Endodermal cell (in vitro differentiated cells): ENCODE measurements at regions not wholly inside any gene's neighbourhood (a gene's known extent, or its start where the extent isn't known, plus 50 kb on each side); places are given as distances from the start of the nearest gene placed in this dataset.

Source experiments
- DNase-seq: peaks from one replicate; pipeline ENCODE4 v3.0.0-alpha.2; 2017
- H3K27ac ChIP-seq: 2 replicates; pipeline ENCODE4 v1.5.1; 2013; ENCODE audit warnings: mild to moderate bottlenecking, low read depth, low read length, moderate library complexity
- H3K27me3 ChIP-seq: 2 replicates; pipeline ENCODE4 v1.6.1; 2013; ENCODE audit warnings: mild to moderate bottlenecking, low read length, moderate library complexity; ENCODE audit not compliant: insufficient read depth, control insufficient read depth, poor library complexity, severe bottlenecking
- H3K36me3 ChIP-seq: 2 replicates; pipeline ENCODE4 v1.7.0; 2013; ENCODE audit warnings: mild to moderate bottlenecking, low read length, moderate library complexity; ENCODE audit not compliant: control insufficient read depth, insufficient read depth
- H3K4me1 ChIP-seq: one replicate; pipeline ENCODE4 v1.7.0; 2013; ENCODE audit warnings: low read length; ENCODE audit not compliant: control insufficient read depth, insufficient read depth
- H3K4me3 ChIP-seq: 2 replicates; pipeline ENCODE4 v1.5.1; 2013; ENCODE audit warnings: mild to moderate bottlenecking, low read length, moderate library complexity
- H3K9ac ChIP-seq: 2 replicates; pipeline ENCODE4 v1.6.1; 2013; ENCODE audit warnings: mild to moderate bottlenecking, low read length, moderate library complexity; ENCODE audit not compliant: poor library complexity, severe bottlenecking; ENCODE audit errors: extremely low read depth
- H3K9me3 ChIP-seq: 2 replicates; pipeline ENCODE4 v1.6.1; 2013; ENCODE audit warnings: mild to moderate bottlenecking, low read length, moderate library complexity; ENCODE audit not compliant: control insufficient read depth
- H3K27ac Mint-ChIP-seq: 2 replicates; pipeline ENCODE4 v1.8.0; 2020; ENCODE audit warnings: mixed read lengths
- H3K27me3 Mint-ChIP-seq: 2 replicates; pipeline ENCODE4 v1.8.0; 2021; ENCODE audit warnings: mild to moderate bottlenecking, mixed read lengths; ENCODE audit not compliant: insufficient read depth
- H3K36me3 Mint-ChIP-seq: 2 replicates; pipeline ENCODE4 v1.8.0; 2020; ENCODE audit warnings: low read depth, mixed read lengths
- H3K4me1 Mint-ChIP-seq: 2 replicates; pipeline ENCODE4 v1.8.0; 2020; ENCODE audit warnings: mixed read lengths
- H3K4me3 Mint-ChIP-seq: 2 replicates; pipeline ENCODE4 v1.8.0; 2020; ENCODE audit warnings: mild to moderate bottlenecking, moderate library complexity, mixed read lengths
- H3K9me3 Mint-ChIP-seq: 2 replicates; pipeline ENCODE4 v1.8.0; 2020; ENCODE audit warnings: mild to moderate bottlenecking, mixed read lengths
- CTCF ChIP-seq: fragments of 200-600 bp; sonication (generic); conservative IDR thresholded peaks from 2 replicates; pipeline ENCODE4 v1.5.0; 2021; ENCODE audit warnings: antibody characterized with exemption, mild to moderate bottlenecking
- WGBS, 2 experiments: methylation state at CpG; one replicate each; pipeline versions ENCODE4 v1.1.5 to v1.1.7; 2013; ENCODE audit warnings: missing lambda C conversion rate in 2 of 2, mixed read lengths in 1 of 2; ENCODE audit not compliant: insufficient coverage in 1 of 2, insufficient read length in 1 of 2; 5-methylcytosine and 5-hydroxymethylcytosine counted together

GRCh38 chr1:191498318-191498717 lies 659.9 kb upstream of the RGS18 start:
- Mint-ChIP-seq H3K27me3 (no peaks in the 10 kb centered on the region), H3K4me1 (no peaks in the 10 kb centered on the region), H3K4me3 (no peak overlapping the region), H3K36me3 (no peaks in the 10 kb centered on the region), H3K9me3 (no peaks in the 10 kb centered on the region), H3K27ac (no peak overlapping the region)
- Histone ChIP-seq H3K27me3 (no peaks in the 10 kb centered on the region), H3K4me1 (no peaks in the 10 kb centered on the region), H3K36me3 (no peaks in the 10 kb centered on the region), H3K27ac (no peak overlapping the region), H3K4me3 (no peak overlapping the region), H3K9me3 (no peaks in the 10 kb centered on the region), H3K9ac (no peak overlapping the region)
- no peak for DNase-seq
- TF ChIP-seq CTCF: no peak

- Histone ChIP-seq H3K36me3 (no peaks in the 10 kb centered on the region), H3K27me3 (no peaks in the 10 kb centered on the region), H3K4me3 (no peak overlapping the region), H3K9ac (no peak overlapping the region), H3K4me1 (no peaks in the 10 kb centered on the region), H3K9me3 (no peaks in the 10 kb centered on the region), H3K27ac (no peak overlapping the region)
- H3K27ac Mint-ChIP-seq: no peak overlapping the region
- no peaks in the 10 kb centered on the region for H3K9me3 Mint-ChIP-seq
- H3K36me3 Mint-ChIP-seq: no peaks in the 10 kb centered on the region
- no peaks in the 10 kb centered on the region for H3K27me3 Mint-ChIP-seq
- WGBS, 2 experiments: 86 to 99% methylated on average over 2 of the region's 3 CpGs
- no peaks in the 10 kb centered on the region for H3K4me1 Mint-ChIP-seq
- no peak for TF ChIP-seq CTCF
- no peak for DNase-seq
- no peak overlapping the region for H3K4me3 Mint-ChIP-seq
Measured at GRCh38 chr1:191498825-191499224, 659.4 kb upstream of the RGS18 start.

GRCh38 chr1:191504999-191505398 lies 653.3 kb upstream of the RGS18 start:
- no peak for DNase-seq
- TF ChIP-seq CTCF: no peak
- Mint-ChIP-seq H3K4me1 (no peaks in the 10 kb centered on the region), H3K4me3 (no peak overlapping the region), H3K27me3 (no peaks in the 10 kb centered on the region), H3K9me3 (peaks cover 4% of the 10 kb centered on the region), H3K36me3 (no peaks in the 10 kb centered on the region), H3K27ac (no peak overlapping the region)
- no peak overlapping the region for H3K27ac ChIP-seq
- no peaks in the 10 kb centered on the region for H3K4me1 ChIP-seq
- peaks cover 13% of the 10 kb centered on the region for H3K9me3 ChIP-seq
- no peak overlapping the region for H3K4me3 ChIP-seq
- H3K9ac ChIP-seq: no peak overlapping the region
- H3K36me3 ChIP-seq: no peaks in the 10 kb centered on the region
- H3K27me3 ChIP-seq: no peaks in the 10 kb centered on the region
